ENCODE measurements at regions not wholly inside any gene's neighbourhood (a gene's known extent, or its start where the extent isn't known, plus 50 kb on each side); places are given as distances from the start of the nearest gene placed in this dataset.
A peak's percentile ranks its signal among the peaks of the same experiment; 100 is the strongest.

- DNase-seq (ENCODE audit: low read depth in 2 of 2): no peak
These were observed 369.7 kb upstream of the TRIB2 start for GRCh38 chr2:12347066-12347493.

DNA sequence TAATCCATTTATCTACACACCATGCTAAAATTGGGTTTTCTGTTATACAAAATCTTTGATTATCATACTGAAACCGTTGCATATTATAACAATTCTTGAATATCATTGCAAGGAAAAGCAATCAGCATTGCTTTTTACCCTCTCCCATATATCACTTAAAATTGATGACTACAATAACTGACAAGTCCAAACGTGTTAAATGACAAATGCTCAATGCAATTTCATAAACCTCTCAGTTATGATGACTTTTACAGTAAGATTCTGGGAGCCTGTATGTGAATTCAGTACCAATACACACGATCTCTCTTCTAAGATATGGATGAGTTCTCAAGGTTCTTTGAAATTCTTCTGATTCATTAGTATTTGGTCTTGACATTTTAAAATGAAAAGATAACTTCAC lies 368.5 kb upstream of the TRIB2 start:
- no peak for DNase-seq (ENCODE audit: low read depth in 2 of 2)

GRCh38 chr2:12350821-12351220 lies 365.9 kb upstream of the TRIB2 start:
- no peak for DNase-seq (ENCODE audit: low read depth in 2 of 2)

GRCh38 chr2:12352889-12353288 lies 363.8 kb upstream of the TRIB2 start:
- DNase-seq (ENCODE audit: low read depth in 2 of 2): no peak

DNA sequence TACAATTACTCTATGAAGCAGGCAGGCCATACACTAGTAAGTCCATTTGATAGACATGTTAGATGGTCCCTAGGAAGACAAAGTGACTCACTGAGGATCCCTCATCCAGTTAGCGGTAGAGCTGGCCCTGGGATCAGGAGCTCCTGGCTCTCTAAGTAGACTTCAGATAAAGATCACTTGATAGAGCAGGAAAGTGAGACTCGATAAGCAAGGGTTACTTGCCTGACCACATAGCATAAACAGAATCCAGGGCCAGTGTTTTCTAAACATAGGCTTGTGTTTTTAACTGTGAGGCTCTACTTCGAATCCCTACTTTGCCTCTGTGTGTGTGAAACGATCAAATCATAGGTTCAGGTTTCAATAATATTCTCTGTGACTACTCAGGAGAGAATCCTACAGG lies 355.2 kb upstream of the TRIB2 start:
- DNase-seq (ENCODE audit: low read depth in 2 of 2): no peak

DNA sequence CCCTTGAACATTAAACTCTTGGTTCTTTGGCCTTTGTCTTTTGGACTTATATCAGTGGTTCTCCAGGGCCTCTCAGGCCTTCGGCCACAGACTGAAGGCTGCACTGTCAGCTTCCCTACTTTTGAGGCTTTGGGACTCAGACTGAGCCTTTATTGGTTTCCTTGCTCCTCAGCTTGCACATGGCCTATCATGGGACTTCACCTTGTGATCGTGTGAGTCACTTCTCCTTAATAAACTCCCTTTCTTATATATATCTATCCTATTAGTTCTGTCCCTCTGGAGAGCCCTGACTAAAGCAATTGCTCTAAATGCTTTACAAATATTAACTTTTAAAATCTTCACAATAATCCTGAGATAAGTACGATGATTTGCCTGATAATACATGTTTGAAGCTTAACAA lies 353.6 kb upstream of the TRIB2 start:
- no peak for DNase-seq (ENCODE audit: low read depth in 2 of 2)

DNA sequence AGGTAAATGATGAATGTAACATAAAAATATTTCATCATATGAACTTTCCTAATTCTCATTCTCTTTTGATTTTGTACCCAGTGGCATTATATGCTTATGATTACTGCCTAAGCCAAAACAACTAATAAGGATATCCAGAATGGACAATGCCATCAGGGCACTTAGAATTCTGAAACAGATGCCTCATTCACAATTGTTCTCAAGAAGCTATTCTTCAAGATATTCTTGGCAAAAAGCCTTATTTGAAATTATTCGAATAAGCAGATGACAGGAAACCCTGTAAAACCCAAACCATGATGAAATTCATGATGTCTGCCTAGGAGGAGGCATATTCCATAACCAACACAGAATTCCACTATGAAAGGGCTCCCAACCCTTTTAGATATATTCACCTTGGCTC lies 353.2 kb upstream of the TRIB2 start:
- DNase-seq (ENCODE audit: low read depth in 2 of 2): no peak

- DNase-seq (ENCODE audit: low read depth in 2 of 2): no peak
These were observed 347.2 kb upstream of the TRIB2 start for GRCh38 chr2:12369566-12369965.

DNA sequence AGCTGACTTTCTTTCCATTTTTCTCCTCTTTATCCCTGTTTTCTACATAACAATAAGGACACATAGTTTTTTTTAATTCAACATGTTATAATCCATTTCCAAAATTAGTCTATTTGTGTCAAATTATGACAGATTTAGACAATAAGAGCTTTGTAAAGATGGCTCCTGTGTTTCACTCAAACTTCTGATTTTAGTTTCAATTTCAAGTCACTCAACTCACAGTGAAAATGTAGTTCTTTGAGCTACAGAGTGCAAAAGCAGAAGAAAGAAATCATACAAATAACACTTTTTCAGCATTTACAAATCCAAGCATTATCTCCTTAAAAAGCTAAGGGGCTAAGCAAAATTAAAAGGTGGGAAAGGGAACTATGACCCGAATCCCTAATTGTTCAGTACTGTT lies 340.7 kb upstream of the TRIB2 start:
- no peak for DNase-seq (ENCODE audit: low read depth in 2 of 2)

- DNase-seq (ENCODE audit: low read depth in 2 of 2): no peak
These were observed 337.6 kb upstream of the TRIB2 start for GRCh38 chr2:12379143-12379542.

DNA sequence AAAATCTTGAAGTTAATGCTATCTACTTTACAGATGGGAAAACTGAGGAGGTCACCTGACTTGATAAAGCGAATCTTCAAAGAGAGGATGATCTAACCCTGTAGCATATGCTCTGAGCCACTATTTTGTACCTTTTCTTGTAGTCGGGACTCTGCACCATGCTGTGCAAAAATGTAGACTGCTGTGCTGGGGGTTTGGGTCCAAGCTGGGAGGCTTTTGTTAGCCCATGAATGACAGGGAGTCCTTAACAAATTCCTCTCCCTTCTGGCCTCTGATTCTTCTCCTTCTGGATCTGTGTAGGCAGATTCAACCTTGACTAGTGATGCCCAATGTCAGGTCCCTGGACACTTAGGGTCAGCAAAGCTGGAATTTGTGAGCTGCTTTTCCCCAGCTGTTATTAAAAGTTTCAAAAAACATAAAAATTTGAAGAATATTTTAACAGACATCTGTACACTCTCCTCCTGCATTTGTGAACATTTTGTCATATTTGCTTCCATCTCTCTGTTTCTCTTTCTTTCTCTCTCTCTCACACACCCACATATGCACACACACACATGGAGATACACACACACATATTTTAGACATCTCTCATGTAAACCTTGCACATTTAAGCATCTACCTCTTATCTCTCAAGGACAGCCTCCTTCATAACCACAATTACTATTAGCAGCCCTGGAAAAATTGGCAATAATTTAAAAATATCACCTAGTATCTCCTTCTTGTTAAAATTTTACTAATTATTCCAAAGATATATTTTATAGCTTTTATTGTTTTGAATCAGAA lies 335.0 kb upstream of the TRIB2 start:
- DNase-seq (ENCODE audit: low read depth in 2 of 2): no peak

- no peak for DNase-seq (ENCODE audit: low read depth in 2 of 2)
These were observed 334.4 kb upstream of the TRIB2 start for GRCh38 chr2:12382366-12382765.

- DNase-seq (ENCODE audit: low read depth in 2 of 2): no peak
These were observed 327.2 kb upstream of the TRIB2 start for GRCh38 chr2:12389344-12390045.

DNA sequence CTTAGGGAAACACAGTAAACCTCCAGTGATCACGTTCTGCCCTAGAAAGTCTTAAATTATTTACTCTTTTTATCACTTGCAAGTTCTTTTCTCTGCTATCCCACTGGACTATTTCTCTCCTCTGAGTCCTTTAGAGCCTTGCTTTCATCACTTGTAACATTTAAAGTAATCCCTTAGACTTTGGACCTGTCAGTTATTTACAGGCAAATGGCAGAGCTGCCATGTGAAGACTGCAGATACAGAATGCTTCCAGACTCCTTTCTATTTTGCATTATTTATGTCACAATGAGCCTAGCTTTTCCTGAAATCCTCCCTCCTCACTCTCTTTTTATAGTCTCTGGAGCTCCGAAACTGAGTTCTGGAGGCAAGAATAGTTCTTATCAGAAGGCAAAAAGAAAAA lies 325.6 kb upstream of the TRIB2 start:
- DNase-seq (ENCODE audit: low read depth in 2 of 2): no peak

DNA sequence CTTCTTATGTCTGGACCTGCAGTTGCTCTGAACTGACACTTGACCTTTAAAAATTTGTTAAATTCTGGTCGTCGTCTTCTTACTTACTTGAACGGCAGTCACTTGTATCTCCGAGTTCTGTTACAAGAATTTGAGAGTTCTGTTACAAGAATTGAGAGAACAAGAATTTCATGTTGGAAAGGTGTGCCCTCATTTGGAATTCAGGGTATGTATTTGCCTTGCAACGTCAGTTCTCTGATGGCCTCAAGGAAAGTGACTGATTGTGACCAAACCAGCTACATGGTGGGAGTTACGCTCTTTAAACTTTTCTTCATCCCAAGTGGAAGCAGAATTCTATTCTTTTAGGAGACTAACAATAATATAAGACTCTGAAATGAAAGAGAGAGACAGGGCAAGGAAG lies 320.0 kb upstream of the TRIB2 start:
- DNase-seq (ENCODE audit: low read depth in 2 of 2): no peak

DNA sequence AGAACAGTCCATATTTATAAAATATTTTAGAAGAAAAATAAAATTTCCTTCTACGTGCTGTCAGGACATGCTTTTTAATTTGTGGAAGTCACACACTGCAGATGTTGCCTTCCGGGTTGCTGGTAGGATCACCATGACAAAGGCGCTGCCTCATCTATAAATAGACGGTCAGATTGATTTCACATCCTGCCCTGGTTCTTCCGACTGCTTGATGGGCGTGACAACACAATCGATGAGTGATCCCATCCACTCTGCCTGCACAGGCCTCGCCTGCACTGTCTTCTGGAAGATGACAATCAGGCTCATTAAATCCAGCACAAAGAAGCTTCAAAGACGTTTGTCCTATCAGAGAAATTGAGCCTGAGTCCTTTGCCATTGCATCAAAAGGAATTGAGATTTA lies 318.9 kb upstream of the TRIB2 start:
- DNase-seq (ENCODE audit: low read depth in 2 of 2): no peak

DNA sequence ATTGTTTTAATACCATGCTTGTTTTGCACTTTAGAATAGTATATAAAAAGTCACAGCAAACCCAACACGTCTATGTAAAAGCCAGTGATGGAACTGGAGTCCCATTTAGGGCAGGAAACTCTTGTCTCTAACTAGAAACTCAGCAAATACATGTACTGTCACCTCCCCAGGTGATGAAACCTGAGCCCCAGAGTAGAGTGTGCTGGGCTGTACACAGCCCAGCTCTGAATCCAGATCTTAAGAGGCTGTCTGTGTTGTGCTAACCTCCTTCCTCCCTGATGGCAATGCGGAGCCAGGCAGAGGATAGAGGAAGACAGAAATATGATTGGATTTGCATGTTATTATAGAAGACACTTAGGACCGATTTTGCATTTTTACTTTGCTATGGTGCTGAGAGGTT lies 317.5 kb upstream of the TRIB2 start:
- no peak for DNase-seq (ENCODE audit: low read depth in 2 of 2)

GRCh38 chr2:12400543-12400942 lies 316.2 kb upstream of the TRIB2 start:
- DNase-seq (ENCODE audit: low read depth in 2 of 2): no peak

DNA sequence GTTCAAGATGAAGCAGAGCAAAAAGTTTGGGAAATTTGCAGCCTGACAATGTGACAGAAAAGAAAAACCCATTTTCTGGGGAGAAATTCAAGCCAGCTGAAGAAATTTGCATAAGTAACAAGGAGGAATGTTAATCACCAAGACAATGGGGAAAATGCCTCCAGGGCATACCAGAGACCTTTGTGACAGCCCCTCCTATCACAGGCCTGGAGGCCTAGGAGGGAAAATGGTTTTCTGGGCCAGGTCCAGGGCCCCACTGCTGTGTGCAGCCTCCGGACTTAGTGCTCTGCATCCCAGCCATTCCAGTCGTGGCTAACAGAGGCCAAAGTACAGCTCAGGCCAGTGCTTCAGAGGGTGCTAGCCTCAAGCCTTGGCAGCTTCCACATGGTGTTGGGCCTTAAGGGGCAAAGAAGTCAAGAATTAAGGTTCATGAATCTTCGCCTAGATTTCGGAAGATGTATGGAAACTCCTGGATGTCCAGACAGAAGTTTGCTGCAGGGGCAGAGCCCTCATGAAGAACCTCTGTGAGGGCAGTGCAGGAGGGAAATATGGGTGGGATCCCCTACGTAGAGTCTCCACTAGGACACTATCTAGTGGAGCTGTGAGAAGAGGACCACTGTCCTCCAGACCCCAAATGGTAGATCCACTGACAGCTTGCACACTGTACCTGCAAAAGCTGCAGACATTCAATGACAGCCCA lies 314.1 kb upstream of the TRIB2 start:
- no peak for DNase-seq (ENCODE audit: low read depth in 2 of 2)

DNA sequence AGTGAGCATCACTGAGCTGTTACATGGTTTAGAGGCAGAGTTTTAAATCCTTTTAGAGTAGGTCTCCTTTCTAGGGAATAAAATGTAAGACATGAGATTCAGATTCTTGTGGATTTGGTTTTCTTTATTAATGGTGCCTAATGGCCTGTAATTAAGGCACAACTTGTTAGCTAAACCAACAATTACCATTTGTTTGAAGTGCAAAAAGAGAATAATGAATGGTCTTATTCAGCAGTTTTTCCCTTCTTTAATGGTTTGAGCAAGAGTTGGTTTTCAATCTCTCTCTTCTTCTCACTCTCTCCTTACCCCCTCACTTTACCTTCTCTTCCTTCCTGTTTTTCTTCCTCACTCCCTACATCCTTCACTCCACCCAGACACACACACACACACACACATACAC lies 312.2 kb upstream of the TRIB2 start:
- no peak for DNase-seq (ENCODE audit: low read depth in 2 of 2)

DNA sequence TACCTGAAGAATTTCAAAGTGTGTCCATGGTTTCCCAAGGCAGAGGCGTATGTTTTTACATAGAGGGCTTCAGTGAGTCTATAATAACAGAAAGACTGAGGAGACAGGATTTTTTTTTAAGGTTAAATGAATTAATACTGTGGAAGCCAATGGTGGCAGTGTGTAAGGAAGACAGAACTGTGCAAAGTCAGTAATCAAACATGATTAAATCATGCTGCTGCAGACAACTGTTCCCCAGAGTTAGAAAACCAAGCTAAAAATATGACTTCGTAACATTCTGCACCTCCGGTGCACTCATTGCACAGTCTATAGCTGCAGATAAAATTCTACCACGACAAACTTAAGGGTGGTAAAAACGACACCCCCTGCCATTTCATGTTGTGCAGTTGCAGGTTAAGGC lies 309.6 kb upstream of the TRIB2 start:
- DNase-seq (ENCODE audit: low read depth in 2 of 2): no peak

- peak; percentile 4 to 21 for DNase-seq (ENCODE audit: low read depth in 2 of 2)
These were observed 303.8 kb upstream of the TRIB2 start for GRCh38 chr2:12412898-12413305.

- DNase-seq (ENCODE audit: low read depth in 2 of 2): no peak
These were observed 301.2 kb upstream of the TRIB2 start for GRCh38 chr2:12415536-12415935.
